ENCODE measurements at regions not wholly inside any gene's neighbourhood (a gene's known extent, or its start where the extent isn't known, plus 50 kb on each side); places are given as distances from the start of the nearest gene placed in this dataset.

DNA sequence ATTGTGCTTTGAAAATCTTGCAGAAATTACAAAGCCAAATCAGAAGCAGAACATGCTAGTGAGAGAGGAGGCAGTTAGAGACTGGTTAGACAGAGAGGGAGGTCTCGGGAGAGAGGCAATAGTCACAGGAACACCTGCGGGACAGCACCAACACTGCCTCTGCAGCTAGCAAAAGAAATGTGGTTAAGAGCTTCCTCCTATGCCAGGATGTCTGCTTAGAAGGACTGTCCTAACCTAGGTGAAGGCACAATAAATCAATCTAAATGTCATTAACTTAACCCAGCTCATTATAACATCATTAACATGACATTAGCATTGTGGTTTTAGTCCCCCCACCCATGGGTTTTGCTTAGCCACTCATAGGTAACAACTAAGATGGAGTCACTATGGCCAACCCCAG is 726.7 kb downstream of the PCDH18 start:
- no peaks in the 10 kb centered on the region for H3K4me1 Mint-ChIP-seq
- intact Hi-C loops (cut with micrococcal nuclease): no loop called here

DNA sequence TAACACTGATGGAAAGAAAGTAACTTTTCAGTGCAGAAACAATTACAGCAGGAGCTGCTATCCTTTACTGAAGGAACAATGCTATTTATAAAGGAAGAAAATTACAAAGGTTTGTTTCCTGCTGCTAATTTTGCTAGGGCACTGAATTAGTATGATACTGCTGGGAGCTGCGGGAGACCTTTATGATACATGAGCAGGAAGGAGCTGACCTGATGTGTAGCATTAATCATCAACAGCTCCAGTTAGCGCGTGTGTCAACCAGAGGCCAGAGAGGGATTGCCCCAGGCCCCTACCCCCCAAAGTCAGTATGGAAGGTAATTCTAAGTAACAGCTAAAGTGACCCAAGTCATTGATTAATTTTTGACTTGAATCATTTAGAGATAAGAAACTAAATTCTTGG is 728.9 kb downstream of the PCDH18 start:
- Histone ChIP-seq H3K4me2 (replicated peaks; ENCODE audit: low read depth, low read length, poor library complexity, severe bottlenecking) (no peak overlapping the region), H3K4me3 (ENCODE audit: control extremely low read depth in 1 of 5, extremely low read depth in 1 of 5, insufficient read depth in 1 of 5, low read depth in 2 of 5, low read length in 4 of 5) (no peak overlapping the region), H3K27me3 (replicated peaks in 1 of 4; ENCODE audit: control extremely low read depth in 1 of 4, control insufficient read depth in 3 of 4, insufficient read depth in 4 of 4, low read length in 3 of 4) (no peaks in the 10 kb centered on the region), H3K79me2 (ENCODE audit: control insufficient read depth, insufficient read depth, low read length) (no peaks in the 10 kb centered on the region), H4K20me1 (ENCODE audit: control insufficient read depth, insufficient read depth, low read length, poor library complexity, severe bottlenecking) (no peaks in the 10 kb centered on the region), H3K4me1 (ENCODE audit: control insufficient read depth in 2 of 2, insufficient read depth in 2 of 2, low read length in 2 of 2) (no peaks in the 10 kb centered on the region), H3K9me3 (ENCODE audit: control extremely low read depth in 1 of 3, control insufficient read depth in 2 of 3, insufficient read depth in 1 of 3, low read length in 2 of 3) (peaks cover 0 to 7% (median 3%) of the 10 kb centered on the region in 3 donors), H3K9ac (ENCODE audit: low read length) (no peak overlapping the region), H3K36me3 (replicated peaks in 1 of 2; ENCODE audit: control extremely low read depth in 1 of 2, control insufficient read depth in 1 of 2, extremely low read depth in 1 of 2, insufficient read depth in 2 of 2, low read length in 1 of 2) (no peaks in the 10 kb centered on the region), H3K27ac (ENCODE audit: low read length in 2 of 2) (no peak overlapping the region), H2AFZ (ENCODE audit: insufficient read depth, low read depth, low read length, poor library complexity, severe bottlenecking) (no peak overlapping the region)
- DNase-seq (no peak), ATAC-seq (ENCODE audit: low read depth) (no peak)
- no CpG with 5 or more reads among the region's 3 CpGs for WGBS (ENCODE audit: insufficient coverage)
- TF ChIP-seq CTCF (IDR thresholded peaks at IDR 0.05): no peak
- no peak for TF ChIP-seq EZH2 (IDR thresholded peaks at IDR 0.05; ENCODE audit: borderline replicate concordance, insufficient read depth, low read depth, low read length, poor library complexity, severe bottlenecking)
- CTCF ChIA-PET: no interaction called here
- Mint-ChIP-seq H3K27ac (no peak overlapping the region), H3K9me3 (ENCODE audit: insufficient read depth) (peaks cover 3% of the 10 kb centered on the region), H3K4me3 (no peak overlapping the region), H3K4me1 (no peaks in the 10 kb centered on the region), H3K27me3 (no peaks in the 10 kb centered on the region)
- POLR2A ChIA-PET: no interaction called here
- intact Hi-C loops (cut with micrococcal nuclease): no loop called here

More for the DNA sequence above, 726.7 kb downstream of the PCDH18 start:
- Histone ChIP-seq H3K4me1 (ENCODE audit: control insufficient read depth in 2 of 2, insufficient read depth in 2 of 2, low read length in 2 of 2) (no peaks in the 10 kb centered on the region), H3K36me3 (replicated peaks in 1 of 2; ENCODE audit: control extremely low read depth in 1 of 2, control insufficient read depth in 1 of 2, extremely low read depth in 1 of 2, insufficient read depth in 2 of 2, low read length in 1 of 2) (no peaks in the 10 kb centered on the region), H2AFZ (ENCODE audit: insufficient read depth, low read depth, low read length, poor library complexity, severe bottlenecking) (no peak overlapping the region), H4K20me1 (ENCODE audit: control insufficient read depth, insufficient read depth, low read length, poor library complexity, severe bottlenecking) (no peaks in the 10 kb centered on the region), H3K27ac (ENCODE audit: low read length in 2 of 2) (no peak overlapping the region), H3K27me3 (replicated peaks in 1 of 4; ENCODE audit: control extremely low read depth in 1 of 4, control insufficient read depth in 3 of 4, insufficient read depth in 4 of 4, low read length in 3 of 4) (no peaks in the 10 kb centered on the region), H3K9me3 (ENCODE audit: control extremely low read depth in 1 of 3, control insufficient read depth in 2 of 3, insufficient read depth in 1 of 3, low read length in 2 of 3) (peaks cover 0 to 10% (median 0%) of the 10 kb centered on the region in 3 donors), H3K4me3 (ENCODE audit: control extremely low read depth in 1 of 5, extremely low read depth in 1 of 5, insufficient read depth in 1 of 5, low read depth in 2 of 5, low read length in 4 of 5) (no peak overlapping the region), H3K79me2 (ENCODE audit: control insufficient read depth, insufficient read depth, low read length) (no peaks in the 10 kb centered on the region), H3K4me2 (replicated peaks; ENCODE audit: low read depth, low read length, poor library complexity, severe bottlenecking) (no peak overlapping the region), H3K9ac (ENCODE audit: low read length) (no peak overlapping the region)
- ChIA-PET POLR2A (no interaction called here), CTCF (no interaction called here)
- 30% methylated on average over 2 of the region's 2 CpGs for WGBS (ENCODE audit: insufficient coverage)
- H3K27ac Mint-ChIP-seq: no peak overlapping the region
- no peak for TF ChIP-seq EZH2 (IDR thresholded peaks at IDR 0.05; ENCODE audit: borderline replicate concordance, insufficient read depth, low read depth, low read length, poor library complexity, severe bottlenecking)
- TF ChIP-seq CTCF (IDR thresholded peaks at IDR 0.05): no peak
- no peak overlapping the region for H3K4me3 Mint-ChIP-seq
- ATAC-seq (ENCODE audit: low read depth) (no peak), DNase-seq (no peak)
- no peaks in the 10 kb centered on the region for H3K27me3 Mint-ChIP-seq
- H3K9me3 Mint-ChIP-seq (ENCODE audit: insufficient read depth): peaks cover 3% of the 10 kb centered on the region
